ENCODE measurements at regions not wholly inside any gene's neighbourhood (a gene's known extent, or its start where the extent isn't known, plus 50 kb on each side); places are given as distances from the start of the nearest gene placed in this dataset.

DNA sequence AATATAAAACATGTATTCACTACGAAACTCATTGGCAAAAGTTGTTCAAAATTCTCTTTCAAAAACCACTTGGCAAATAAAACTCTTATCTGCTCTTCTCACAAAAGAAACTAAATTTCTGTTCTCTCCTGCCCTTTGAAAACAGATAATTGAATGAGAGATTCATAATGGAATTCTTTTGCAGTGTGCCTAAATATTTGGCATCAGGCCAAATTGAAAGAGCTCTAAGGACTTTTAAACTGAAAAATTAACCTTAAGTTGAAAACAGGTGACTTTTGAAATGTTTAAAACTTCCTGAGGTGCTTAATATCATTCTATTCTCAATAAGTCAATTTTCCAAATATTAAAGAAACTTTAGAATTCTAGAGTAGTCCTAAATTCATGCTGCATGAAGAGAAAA, 136.4 kb downstream of the FSCB start:
- TF ChIP-seq ISL1 (CRISPR knock-in tag; IDR thresholded peaks at IDR 0.05) (no peak), CSDC2 (CRISPR knock-in tag; IDR thresholded peaks at IDR 0.05) (no peak), ZNF70 (CRISPR knock-in tag; IDR thresholded peaks at IDR 0.05) (no peak), POU6F1 (CRISPR knock-in tag; IDR thresholded peaks at IDR 0.05; ENCODE audit: borderline replicate concordance, low read depth) (no peak), GLIS3 (CRISPR knock-in tag; IDR thresholded peaks at IDR 0.05) (no peak), ZFP30 (CRISPR knock-in tag; IDR thresholded peaks at IDR 0.05) (no peak), BACH2 (CRISPR knock-in tag; IDR thresholded peaks at IDR 0.05; ENCODE audit: borderline replicate concordance) (no peak), ZNF565 (CRISPR knock-in tag; conservative IDR thresholded peaks at IDR 0.05; ENCODE audit: low read depth) (no peak), PPARA (CRISPR knock-in tag; IDR thresholded peaks at IDR 0.05; ENCODE audit: borderline replicate concordance) (no peak), ARNTL (CRISPR knock-in tag; IDR thresholded peaks at IDR 0.05; ENCODE audit: borderline replicate concordance, low read depth) (no peak), CREB5 (CRISPR knock-in tag; IDR thresholded peaks at IDR 0.05; ENCODE audit: low read depth) (no peak), SNAI2 (CRISPR knock-in tag; IDR thresholded peaks at IDR 0.05) (no peak), TOX (CRISPR knock-in tag; IDR thresholded peaks at IDR 0.05; ENCODE audit: borderline replicate concordance) (no peak), ZC3H10 (CRISPR knock-in tag; IDR thresholded peaks at IDR 0.05) (no peak), ZFP3 (CRISPR knock-in tag; IDR thresholded peaks at IDR 0.05) (no peak), ESRRG (CRISPR knock-in tag; IDR thresholded peaks at IDR 0.05) (no peak), ZNF8 (CRISPR knock-in tag; IDR thresholded peaks at IDR 0.05) (no peak)
- TF ChIP-seq, protein P1, sequence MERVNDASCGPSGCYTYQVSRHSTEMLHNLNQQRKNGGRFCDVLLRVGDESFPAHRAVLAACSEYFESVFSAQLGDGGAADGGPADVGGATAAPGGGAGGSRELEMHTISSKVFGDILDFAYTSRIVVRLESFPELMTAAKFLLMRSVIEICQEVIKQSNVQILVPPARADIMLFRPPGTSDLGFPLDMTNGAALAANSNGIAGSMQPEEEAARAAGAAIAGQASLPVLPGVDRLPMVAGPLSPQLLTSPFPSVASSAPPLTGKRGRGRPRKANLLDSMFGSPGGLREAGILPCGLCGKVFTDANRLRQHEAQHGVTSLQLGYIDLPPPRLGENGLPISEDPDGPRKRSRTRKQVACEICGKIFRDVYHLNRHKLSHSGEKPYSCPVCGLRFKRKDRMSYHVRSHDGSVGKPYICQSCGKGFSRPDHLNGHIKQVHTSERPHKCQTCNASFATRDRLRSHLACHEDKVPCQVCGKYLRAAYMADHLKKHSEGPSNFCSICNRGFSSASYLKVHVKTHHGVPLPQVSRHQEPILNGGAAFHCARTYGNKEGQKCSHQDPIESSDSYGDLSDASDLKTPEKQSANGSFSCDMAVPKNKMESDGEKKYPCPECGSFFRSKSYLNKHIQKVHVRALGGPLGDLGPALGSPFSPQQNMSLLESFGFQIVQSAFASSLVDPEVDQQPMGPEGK (CRISPR knock-in tag; IDR thresholded peaks at IDR 0.05; ENCODE audit: borderline replicate concordance): no peak
- ATAC-seq: no peak

GRCh38 chr14:44369401-44370123, 137.5 kb downstream of the FSCB start:
- no peak for ATAC-seq
- TF ChIP-seq PPARA (CRISPR knock-in tag; IDR thresholded peaks at IDR 0.05; ENCODE audit: borderline replicate concordance) (no peak), RARB (CRISPR knock-in tag; IDR thresholded peaks at IDR 0.05) (no peak), ISL1 (CRISPR knock-in tag; IDR thresholded peaks at IDR 0.05) (no peak), TSHZ2 (CRISPR knock-in tag; IDR thresholded peaks at IDR 0.05) (no peak), POU6F1 (CRISPR knock-in tag; IDR thresholded peaks at IDR 0.05; ENCODE audit: borderline replicate concordance, low read depth) (no peak), CREB5 (CRISPR knock-in tag; IDR thresholded peaks at IDR 0.05; ENCODE audit: low read depth) (no peak), ARNTL (CRISPR knock-in tag; IDR thresholded peaks at IDR 0.05; ENCODE audit: borderline replicate concordance, low read depth) (no peak), ZC3H10 (CRISPR knock-in tag; IDR thresholded peaks at IDR 0.05) (no peak), TCF4 (CRISPR knock-in tag; IDR thresholded peaks at IDR 0.05; ENCODE audit: borderline replicate concordance) (no peak), ESRRG (CRISPR knock-in tag; IDR thresholded peaks at IDR 0.05) (no peak), ZNF565 (CRISPR knock-in tag; conservative IDR thresholded peaks at IDR 0.05; ENCODE audit: low read depth) (no peak), CSDC2 (CRISPR knock-in tag; IDR thresholded peaks at IDR 0.05) (no peak), ZNF70 (CRISPR knock-in tag; IDR thresholded peaks at IDR 0.05) (no peak), SNAI2 (CRISPR knock-in tag; IDR thresholded peaks at IDR 0.05) (no peak), OSR1 (CRISPR knock-in tag; IDR thresholded peaks at IDR 0.05) (no peak)
- TF ChIP-seq, protein P1 (CRISPR knock-in tag; IDR thresholded peaks at IDR 0.05; ENCODE audit: borderline replicate concordance): no peak
